ENCODE measurements at regions not wholly inside any gene's neighbourhood (a gene's known extent, or its start where the extent isn't known, plus 50 kb on each side); places are given as distances from the start of the nearest gene placed in this dataset.

DNA sequence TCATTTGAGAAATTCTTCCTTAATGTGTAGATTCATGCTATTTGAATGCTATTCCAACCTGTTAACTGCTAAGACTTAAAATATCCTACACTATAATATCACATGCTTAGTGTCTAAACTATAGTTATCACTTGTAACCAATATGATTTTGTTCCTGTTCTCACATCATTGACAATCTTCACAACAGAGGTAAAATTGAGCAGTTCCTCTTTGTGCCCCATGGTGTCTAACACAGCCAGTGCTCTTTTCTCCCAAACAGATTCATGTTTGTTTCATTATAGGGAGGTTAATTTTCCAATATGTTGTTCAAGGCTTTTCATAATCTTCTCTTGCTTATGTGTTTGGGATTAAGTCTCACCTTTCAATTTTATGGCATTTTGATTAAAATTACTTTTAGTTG lies 591.1 kb downstream of the ZPLD1 start:
- DNase-seq (ENCODE audit: extremely low spot score) = no peak
- POLR2A ChIA-PET = no interaction called here
- CTCF ChIA-PET = no interaction called here
- TF ChIP-seq FOXA1 (IDR thresholded peaks at IDR 0.05) (no peak), HDGF (IDR thresholded peaks at IDR 0.05; ENCODE audit: borderline replicate concordance) (no peak)

DNA sequence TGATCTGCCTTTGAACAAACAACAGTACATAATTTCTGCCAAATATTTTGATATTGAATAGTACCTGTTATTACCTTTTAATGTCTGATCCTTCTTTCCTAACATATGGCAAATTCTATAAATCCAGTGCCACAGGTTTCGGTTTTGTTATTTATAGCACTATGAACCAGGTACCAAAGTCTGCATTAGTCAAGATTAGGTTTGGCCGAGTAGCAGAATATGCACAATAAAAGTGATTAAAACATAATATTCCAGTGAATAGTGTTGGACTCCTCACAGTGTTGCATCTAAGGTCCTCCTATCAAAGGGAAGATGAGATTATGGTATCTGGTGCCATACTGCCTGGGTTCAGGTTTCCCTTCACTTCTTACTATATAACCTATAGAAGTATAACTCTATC lies 599.0 kb downstream of the ZPLD1 start:
- ChIA-PET POLR2A (no interaction called here), CTCF (no interaction called here)
- TF ChIP-seq ZNF384 (IDR thresholded peaks at IDR 0.05) (no peak), SP1 (IDR thresholded peaks at IDR 0.05) (no peak), NFRKB (IDR thresholded peaks at IDR 0.05) (no peak), LEF1 (IDR thresholded peaks at IDR 0.05; ENCODE audit: borderline replicate concordance) (no peak), ELF4 (IDR thresholded peaks at IDR 0.05) (no peak), BHLHE40 (IDR thresholded peaks at IDR 0.05; ENCODE audit: borderline replicate concordance) (no peak), CTBP1 (IDR thresholded peaks at IDR 0.05; ENCODE audit: borderline replicate concordance) (no peak), FOXM1 (IDR thresholded peaks at IDR 0.05; ENCODE audit: borderline replicate concordance) (no peak), FOXK2 (IDR thresholded peaks at IDR 0.05) (no peak), ARNT (IDR thresholded peaks at IDR 0.05) (no peak), L3MBTL2 (conservative IDR thresholded peaks at IDR 0.05) (no peak), FOXA1 (IDR thresholded peaks at IDR 0.05) (no peak), SUZ12 (IDR thresholded peaks at IDR 0.05) (no peak), TARDBP (IDR thresholded peaks at IDR 0.05) (no peak), HDGF (IDR thresholded peaks at IDR 0.05; ENCODE audit: borderline replicate concordance) (no peak)
- TF ChIP-seq, protein P1, sequence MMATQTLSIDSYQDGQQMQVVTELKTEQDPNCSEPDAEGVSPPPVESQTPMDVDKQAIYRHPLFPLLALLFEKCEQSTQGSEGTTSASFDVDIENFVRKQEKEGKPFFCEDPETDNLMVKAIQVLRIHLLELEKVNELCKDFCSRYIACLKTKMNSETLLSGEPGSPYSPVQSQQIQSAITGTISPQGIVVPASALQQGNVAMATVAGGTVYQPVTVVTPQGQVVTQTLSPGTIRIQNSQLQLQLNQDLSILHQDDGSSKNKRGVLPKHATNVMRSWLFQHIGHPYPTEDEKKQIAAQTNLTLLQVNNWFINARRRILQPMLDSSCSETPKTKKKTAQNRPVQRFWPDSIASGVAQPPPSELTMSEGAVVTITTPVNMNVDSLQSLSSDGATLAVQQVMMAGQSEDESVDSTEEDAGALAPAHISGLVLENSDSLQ (IDR thresholded peaks at IDR 0.05) = no peak
- DNase-seq (ENCODE audit: extremely low spot score) = no peak

GRCh38 chr3:103047640-103048039 lies 612.8 kb downstream of the ZPLD1 start:
- POLR2A ChIA-PET = no interaction called here
- no peak for DNase-seq (ENCODE audit: extremely low spot score)
- CTCF ChIA-PET = no interaction called here
- TF ChIP-seq CTBP1 (IDR thresholded peaks at IDR 0.05; ENCODE audit: borderline replicate concordance) (no peak), HDGF (IDR thresholded peaks at IDR 0.05; ENCODE audit: borderline replicate concordance) (no peak), FOXM1 (IDR thresholded peaks at IDR 0.05; ENCODE audit: borderline replicate concordance) (no peak), BHLHE40 (IDR thresholded peaks at IDR 0.05; ENCODE audit: borderline replicate concordance) (no peak), FOXK2 (IDR thresholded peaks at IDR 0.05) (no peak), SUZ12 (IDR thresholded peaks at IDR 0.05) (no peak)

DNA sequence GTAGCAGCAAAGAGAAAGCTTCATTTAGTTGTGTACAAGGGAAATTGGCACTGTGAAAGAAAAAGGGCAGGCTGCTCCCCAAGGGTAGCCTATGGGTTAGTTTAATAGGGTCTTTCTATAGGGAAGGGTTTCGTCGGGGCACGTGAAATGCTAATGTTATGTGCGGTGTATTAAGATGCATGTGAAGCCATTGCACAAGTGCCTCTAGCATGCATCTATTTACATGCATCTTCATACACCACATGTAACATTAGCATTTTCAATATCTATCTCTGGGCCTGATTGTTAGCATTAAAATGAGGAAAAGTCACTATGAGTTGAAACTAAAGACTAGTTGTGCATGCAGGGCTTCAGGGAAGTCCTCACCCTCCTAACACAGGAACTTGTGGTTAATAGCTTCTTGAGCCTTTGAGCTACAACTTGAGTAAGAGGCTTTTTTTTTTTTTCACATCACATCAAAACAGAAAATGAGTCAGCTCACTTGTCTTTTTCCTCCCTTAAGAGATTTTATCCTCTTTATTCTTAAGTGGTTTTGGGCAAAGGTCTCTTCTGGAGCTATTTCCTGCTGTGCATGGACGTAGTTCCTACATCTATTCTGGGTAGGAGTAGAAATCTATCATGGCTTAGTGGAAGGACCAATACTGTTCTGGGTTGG lies 613.4 kb downstream of the ZPLD1 start:
- no peak for DNase-seq (ENCODE audit: extremely low spot score)
- TF ChIP-seq, protein P1 (IDR thresholded peaks at IDR 0.05) = no peak
- TF ChIP-seq FOXA1 (IDR thresholded peaks at IDR 0.05) = no peak
- no peak for TF ChIP-seq SP1 (IDR thresholded peaks at IDR 0.05)
- no peak for TF ChIP-seq NFRKB (IDR thresholded peaks at IDR 0.05)
- no peak for TF ChIP-seq BHLHE40 (IDR thresholded peaks at IDR 0.05; ENCODE audit: borderline replicate concordance)
- TF ChIP-seq ARNT (IDR thresholded peaks at IDR 0.05) = no peak
- no peak for TF ChIP-seq CTBP1 (IDR thresholded peaks at IDR 0.05; ENCODE audit: borderline replicate concordance)
- TF ChIP-seq LEF1 (IDR thresholded peaks at IDR 0.05; ENCODE audit: borderline replicate concordance) = no peak
- POLR2A ChIA-PET = no interaction called here
- CTCF ChIA-PET = no interaction called here

- ChIA-PET POLR2A (no interaction called here), CTCF (no interaction called here)
These were observed 617.5 kb downstream of the ZPLD1 start for GRCh38 chr3:103052236-103052830.

GRCh38 chr3:103055021-103055520 lies 620.3 kb downstream of the ZPLD1 start:
- CTCF ChIA-PET = no interaction called here
- POLR2A ChIA-PET = no interaction called here
- DNase-seq (ENCODE audit: extremely low spot score) = no peak
- TF ChIP-seq, protein P1 (IDR thresholded peaks at IDR 0.05) = no peak
- TF ChIP-seq FOXM1 (IDR thresholded peaks at IDR 0.05; ENCODE audit: borderline replicate concordance) = no peak
- TF ChIP-seq ARNT (IDR thresholded peaks at IDR 0.05) = no peak

More at GRCh38 chr3:103052236-103052830, 617.5 kb downstream of the ZPLD1 start:
- no peak for DNase-seq (ENCODE audit: extremely low spot score)
- TF ChIP-seq TARDBP (IDR thresholded peaks at IDR 0.05) (no peak), SP1 (IDR thresholded peaks at IDR 0.05) (no peak), FOXM1 (IDR thresholded peaks at IDR 0.05; ENCODE audit: borderline replicate concordance) (no peak), NFRKB (IDR thresholded peaks at IDR 0.05) (no peak), L3MBTL2 (conservative IDR thresholded peaks at IDR 0.05) (no peak), FOXK2 (IDR thresholded peaks at IDR 0.05) (no peak), HDGF (IDR thresholded peaks at IDR 0.05; ENCODE audit: borderline replicate concordance) (no peak), SUZ12 (IDR thresholded peaks at IDR 0.05) (no peak), BHLHE40 (IDR thresholded peaks at IDR 0.05; ENCODE audit: borderline replicate concordance) (no peak), LEF1 (IDR thresholded peaks at IDR 0.05; ENCODE audit: borderline replicate concordance) (no peak), ZNF384 (IDR thresholded peaks at IDR 0.05) (no peak), ARNT (IDR thresholded peaks at IDR 0.05) (no peak), CTBP1 (IDR thresholded peaks at IDR 0.05; ENCODE audit: borderline replicate concordance) (no peak)
- TF ChIP-seq, protein P1 (IDR thresholded peaks at IDR 0.05) = no peak

Data from HEK293T (cell line).